ENCODE measurements at regions not wholly inside any gene's neighbourhood (a gene's known extent, or its start where the extent isn't known, plus 50 kb on each side); places are given as distances from the start of the nearest gene placed in this dataset.

GRCh38 chr11:31964181-31964580 lies 126.7 kb upstream of the RCN1 start:
- intact Hi-C loops (cut with micrococcal nuclease) = no loop called here
- ChIA-PET CTCF (no interaction called here), POLR2A (no interaction called here)
- TF ChIP-seq CTCF (IDR thresholded peaks at IDR 0.05; ENCODE audit: unreplicated experiment) = no peak
- no TSS peak for BruUV-seq (replicated peaks)
- H3K9me3 Mint-ChIP-seq (ENCODE audit: unreplicated experiment) = no peaks in the 10 kb centered on the region
- H3K4me1 Mint-ChIP-seq (ENCODE audit: insufficient read depth, unreplicated experiment) = peaks cover 5% of the 10 kb centered on the region
- no peak for DNase-seq (ENCODE audit: unreplicated experiment)
- H3K27ac Mint-ChIP-seq (ENCODE audit: low read depth, unreplicated experiment) = no peak overlapping the region
- no peak overlapping the region for H3K4me3 Mint-ChIP-seq (ENCODE audit: unreplicated experiment)
- H3K36me3 Mint-ChIP-seq (ENCODE audit: insufficient read depth, unreplicated experiment) = no peaks in the 10 kb centered on the region
- no peaks in the 10 kb centered on the region for H3K27me3 Mint-ChIP-seq (ENCODE audit: insufficient read depth, unreplicated experiment)

DNA sequence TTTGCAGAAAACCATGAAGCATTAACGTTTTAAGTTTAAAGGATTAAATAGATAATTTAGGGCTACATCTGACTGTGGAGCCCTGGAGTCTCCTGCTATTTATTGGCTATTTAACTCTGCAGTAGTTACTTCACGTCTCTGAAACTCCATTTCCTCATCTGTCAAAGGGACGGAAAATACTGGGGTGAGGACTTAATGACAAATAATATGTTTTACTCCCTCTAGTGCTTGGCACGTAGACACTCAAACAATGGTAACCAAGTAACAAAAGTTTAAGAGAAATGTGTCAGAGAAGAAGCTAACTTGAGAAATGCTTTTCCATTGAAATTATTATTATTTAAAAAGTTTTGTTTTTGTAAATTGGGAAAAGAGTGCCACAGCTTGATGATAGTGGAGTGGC lies 130.7 kb upstream of the RCN1 start:
- BruUV-seq (replicated peaks) = no TSS peak
- DNase-seq (ENCODE audit: unreplicated experiment) = no peak
- H3K4me3 Mint-ChIP-seq (ENCODE audit: unreplicated experiment) = no peak overlapping the region
- H3K27me3 Mint-ChIP-seq (ENCODE audit: insufficient read depth, unreplicated experiment) = no peaks in the 10 kb centered on the region
- no peak for TF ChIP-seq CTCF (IDR thresholded peaks at IDR 0.05; ENCODE audit: unreplicated experiment)
- H3K27ac Mint-ChIP-seq (ENCODE audit: low read depth, unreplicated experiment) = no peak overlapping the region
- no peaks in the 10 kb centered on the region for H3K9me3 Mint-ChIP-seq (ENCODE audit: unreplicated experiment)
- no peaks in the 10 kb centered on the region for H3K36me3 Mint-ChIP-seq (ENCODE audit: insufficient read depth, unreplicated experiment)
- peaks cover 5% of the 10 kb centered on the region for H3K4me1 Mint-ChIP-seq (ENCODE audit: insufficient read depth, unreplicated experiment)
- POLR2A ChIA-PET = interaction anchor here (1.4 kb wide), 1 partner anchor 14 kb away, joined by 3 read pairs; no protein-coding TSS in a partner anchor
- CTCF ChIA-PET = interaction anchor here (0.6 to 2.9 kb wide), 8 partner anchors 14 to 1484 kb away, joined by 3 to 8 read pairs (median 4); no protein-coding TSS in a partner anchor
- intact Hi-C loops (cut with micrococcal nuclease) = no loop called here

DNA sequence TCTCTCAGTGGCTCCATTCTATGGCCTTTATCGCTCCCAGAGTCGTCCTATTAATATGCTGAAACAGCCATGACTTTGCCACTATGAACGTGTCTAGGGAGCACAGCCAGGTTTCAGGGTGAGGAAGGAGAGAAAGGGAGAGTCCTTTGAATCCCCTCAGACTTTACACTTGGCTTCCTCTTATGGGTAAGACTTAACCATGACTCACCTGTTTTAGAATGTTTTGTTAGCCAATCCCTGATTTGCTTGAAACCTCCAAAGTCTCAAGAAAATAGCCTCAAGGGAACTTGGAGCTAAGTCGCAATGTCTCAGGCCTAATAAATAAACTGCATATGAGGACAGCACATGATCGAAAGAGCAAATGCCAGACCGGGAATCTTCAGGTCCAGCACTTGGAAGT lies 131.2 kb upstream of the RCN1 start:
- Mint-ChIP-seq H3K27ac (ENCODE audit: low read depth, unreplicated experiment) (no peak overlapping the region), H3K9me3 (ENCODE audit: unreplicated experiment) (no peaks in the 10 kb centered on the region), H3K36me3 (ENCODE audit: insufficient read depth, unreplicated experiment) (no peaks in the 10 kb centered on the region), H3K4me1 (ENCODE audit: insufficient read depth, unreplicated experiment) (peaks cover 5% of the 10 kb centered on the region), H3K4me3 (ENCODE audit: unreplicated experiment) (no peak overlapping the region), H3K27me3 (ENCODE audit: insufficient read depth, unreplicated experiment) (no peaks in the 10 kb centered on the region)
- DNase-seq (ENCODE audit: unreplicated experiment) = peak; percentile 63
- POLR2A ChIA-PET = interaction anchor here (1.3 to 1.4 kb wide), 2 partner anchors 14 to 1030 kb away, joined by 3 read pairs; no protein-coding TSS in a partner anchor
- BruUV-seq (replicated peaks) = no TSS peak
- no peak for TF ChIP-seq CTCF (IDR thresholded peaks at IDR 0.05; ENCODE audit: unreplicated experiment)
- CTCF ChIA-PET = interaction anchor here (0.6 to 2.9 kb wide), 10 partner anchors 15 to 331 kb away, joined by 3 to 8 read pairs (median 3); no protein-coding TSS in a partner anchor
- intact Hi-C loops (cut with micrococcal nuclease) = no loop called here

- intact Hi-C loops (cut with micrococcal nuclease) = no loop called here
- Mint-ChIP-seq H3K4me3 (ENCODE audit: unreplicated experiment) (no peak overlapping the region), H3K27ac (ENCODE audit: low read depth, unreplicated experiment) (no peak overlapping the region), H3K4me1 (ENCODE audit: insufficient read depth, unreplicated experiment) (peaks cover 5% of the 10 kb centered on the region), H3K27me3 (ENCODE audit: insufficient read depth, unreplicated experiment) (no peaks in the 10 kb centered on the region), H3K36me3 (ENCODE audit: insufficient read depth, unreplicated experiment) (no peaks in the 10 kb centered on the region), H3K9me3 (ENCODE audit: unreplicated experiment) (no peaks in the 10 kb centered on the region)
- no TSS peak for BruUV-seq (replicated peaks)
- TF ChIP-seq CTCF (IDR thresholded peaks at IDR 0.05; ENCODE audit: unreplicated experiment) = peak; percentile 34
- peak; percentile 50 for DNase-seq (ENCODE audit: unreplicated experiment)
- CTCF ChIA-PET = interaction anchor here (0.5 to 2.9 kb wide), 14 partner anchors 9 to 1050 kb away, joined by 3 to 8 read pairs (median 3); no protein-coding TSS in a partner anchor
- POLR2A ChIA-PET = interaction anchor here (0.8 kb wide), 1 partner anchor 37 kb away, joined by 3 read pairs; no protein-coding TSS in a partner anchor
These were observed 132.7 kb upstream of the RCN1 start for GRCh38 chr11:31958076-31958735.

Data from MCF 10A (cell line).